Esophagus muscularis mucosa (tissue), 4 donors: ENCODE measurements at regions not wholly inside any gene's neighbourhood (a gene's known extent, or its start where the extent isn't known, plus 50 kb on each side); places are given as distances from the start of the nearest gene placed in this dataset.
"Not testable (repeated sequence)": the region's sequence is repeated elsewhere in the genome, so short reads cannot be mapped to it uniquely, and the experiment has no call there.

Experiments used
- DNase-seq: peaks from one replicate; pipeline ENCODE4 v3.0.0-alpha.2; 2017; ENCODE audit errors: extremely low spot score
- H3K27ac ChIP-seq, 4 donors: fragments of 200-600 bp; sonication (generic); replicated peaks in 1 of 4; 1 replicate in 3 of 4; 2 replicates in 1 of 4; pipeline ENCODE4 v1.5.1; 2016 to 2019; ENCODE audit warnings: mild to moderate bottlenecking in 1 of 4
- H3K27me3 ChIP-seq, 4 donors: fragments of 200-600 bp; sonication (generic); one replicate each; pipeline versions ENCODE4 v1.5.1 to v1.6.0; 2016 to 2019
- H3K36me3 ChIP-seq, 4 donors: fragments of 200-600 bp; sonication (generic); one replicate each; pipeline ENCODE4 v1.5.1; 2016 to 2019
- H3K4me1 ChIP-seq, 4 donors: fragments of 200-600 bp; sonication (generic); one replicate each; pipeline ENCODE4 v1.5.1; 2016 to 2019
- H3K4me3 ChIP-seq, 4 donors: fragments of 200-600 bp; sonication (generic); 1 replicate in 2 of 4; 2 replicates in 2 of 4; pipeline ENCODE4 v1.5.1; 2016 to 2019; ENCODE audit warnings: mild to moderate bottlenecking in 4 of 4, moderate library complexity in 1 of 4
- H3K9me3 ChIP-seq, 4 donors: fragments of 200-600 bp; sonication (generic); 1 replicate in 3 of 4; 2 replicates in 1 of 4; pipeline ENCODE4 v1.5.1; 2016 to 2019
- CTCF ChIP-seq, 3 experiments: fragments of 200-600 bp in 2 of 3; fragments of 450-650 bp in 1 of 3; sonication (generic) in 2 of 3; IDR thresholded peaks; one replicate each; pipeline ENCODE4 v1.5.1; 2017 to 2019; ENCODE audit warnings: antibody characterized with exemption in 3 of 3, mild to moderate bottlenecking in 2 of 3, moderate library complexity in 1 of 3
- EP300 ChIP-seq: sonication (generic); formaldehyde crosslinking; IDR thresholded peaks from one replicate; pipeline ENCODE4 v1.6.1; 2017; ENCODE audit warnings: antibody characterized with exemption
- POLR2A ChIP-seq: fragments of 450-650 bp; IDR thresholded peaks from one replicate; pipeline ENCODE4 v1.6.1; 2017; ENCODE audit warnings: antibody characterized with exemption, moderate library complexity, mild to moderate bottlenecking, low read depth
- POLR2AphosphoS5 ChIP-seq, 2 donors: sonication (generic); formaldehyde crosslinking; IDR thresholded peaks; one replicate each; pipeline ENCODE4 v1.6.1; 2017; ENCODE audit warnings: antibody characterized with exemption in 2 of 2
- whole genome bisulfite sequencing: methylation state at CpG from one replicate; pipeline ENCODE4 v1.1.5; 2018; 5-methylcytosine and 5-hydroxymethylcytosine counted together
- intact Hi-C: fragments of 100-400 bp; cut with DNase I; formaldehyde crosslinking; loops from one replicate; pipeline ENCODE4 v1.15.1; 2023

DNA sequence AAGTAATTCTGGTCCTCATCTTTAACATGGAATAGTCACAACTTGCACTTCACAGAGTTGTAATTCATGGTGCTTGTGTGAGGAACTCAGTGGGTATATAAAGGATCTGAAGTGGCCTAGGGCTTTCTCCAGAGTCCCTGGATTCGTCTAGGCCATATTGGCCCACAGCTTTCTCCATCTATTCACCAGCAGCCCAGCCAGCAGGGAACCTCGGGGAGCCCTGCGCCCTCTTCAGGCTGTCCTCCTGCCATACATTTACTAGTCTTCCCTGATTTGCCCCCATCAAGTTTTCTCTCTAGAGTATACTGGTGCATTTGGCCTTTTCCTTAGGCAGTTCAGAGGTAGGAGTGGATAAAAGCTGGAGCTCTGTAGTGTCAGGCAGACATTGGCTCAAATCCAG is 278.3 kb downstream of the MYCN start:
- 70% methylated on average over 3 of the region's 3 CpGs for WGBS
- TF ChIP-seq EP300 (no peak), CTCF (IDR thresholded peaks at IDR 0.05) (peak in 1 of 3 experiments; percentile 29), POLR2A (no peak), POLR2AphosphoS5 (IDR thresholded peaks at IDR 0.05) (no peak)
- Histone ChIP-seq H3K4me3 (no peak overlapping the region), H3K27me3 (no peaks in the 10 kb centered on the region), H3K27ac (no peak overlapping the region), H3K9me3 (no peaks in the 10 kb centered on the region), H3K4me1 (peaks cover 0 to 6% (median 0%) of the 10 kb centered on the region in 4 donors), H3K36me3 (no peaks in the 10 kb centered on the region)
- no peak for DNase-seq
- intact Hi-C loops = no loop called here

DNA sequence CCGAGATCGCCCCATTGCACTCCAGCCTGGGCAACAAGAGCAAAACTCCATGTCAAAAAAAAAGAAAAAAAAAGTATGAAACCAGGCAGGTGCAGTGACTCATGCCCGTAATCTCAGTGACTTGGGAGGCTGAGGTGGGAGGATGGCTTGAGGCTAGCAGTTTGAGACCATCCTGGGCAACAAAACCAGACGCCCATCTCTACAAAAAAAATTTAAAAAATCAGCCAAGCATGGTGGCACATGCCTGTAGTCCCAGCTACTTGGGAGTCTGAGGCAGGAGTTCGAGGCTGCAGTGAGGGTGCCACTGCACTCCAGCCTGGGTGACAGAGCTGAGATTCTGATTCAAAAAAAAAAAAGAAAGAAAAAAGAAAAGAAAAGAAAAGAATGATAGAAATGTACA is 277.8 kb downstream of the MYCN start:
- no peaks in the 10 kb centered on the region for H3K27me3 ChIP-seq
- H3K4me1 ChIP-seq = peaks cover 0 to 6% (median 0%) of the 10 kb centered on the region in 4 donors
- no peaks in the 10 kb centered on the region for H3K36me3 ChIP-seq
- no peak overlapping the region for H3K4me3 ChIP-seq
- DNase-seq = no peak
- no peaks in the 10 kb centered on the region for H3K9me3 ChIP-seq
- no peak for TF ChIP-seq POLR2A
- no peak for TF ChIP-seq POLR2AphosphoS5 (IDR thresholded peaks at IDR 0.05)
- no peak for TF ChIP-seq CTCF (IDR thresholded peaks at IDR 0.05)
- no peak for TF ChIP-seq EP300
- intact Hi-C loops = no loop called here
- WGBS = 78% methylated on average over 5 of the region's 5 CpGs
- H3K27ac ChIP-seq = no peak overlapping the region

GRCh38 chr2:16217741-16218140 is 277.4 kb downstream of the MYCN start:
- H3K4me3 ChIP-seq, H3K9me3 ChIP-seq, H3K36me3 ChIP-seq, intact Hi-C loops, DNase-seq, H3K4me1 ChIP-seq, H3K27ac ChIP-seq, H3K27me3 ChIP-seq: not testable (repeated sequence)
- 88% methylated on average over 8 of the region's 8 CpGs for WGBS

DNA sequence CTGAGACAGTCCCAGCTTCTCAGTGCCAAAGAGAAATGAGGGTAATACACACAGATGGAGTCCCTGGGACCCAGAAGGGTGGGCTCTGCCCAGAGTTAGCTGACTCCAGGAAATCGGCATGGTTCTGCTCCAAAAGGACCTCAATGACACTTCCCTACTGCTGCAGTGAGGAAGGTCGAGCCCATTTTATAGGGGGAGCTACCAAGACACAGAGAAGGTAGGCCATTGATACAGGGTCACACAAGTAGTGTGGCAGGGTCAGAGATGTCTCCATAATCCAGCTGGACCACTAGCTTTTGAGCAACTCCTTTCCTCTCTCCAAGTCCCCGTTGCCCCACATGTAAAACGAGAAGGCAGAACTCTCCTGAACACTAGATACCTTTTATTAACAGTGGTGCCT is 276.9 kb downstream of the MYCN start:
- DNase-seq = no peak
- H3K27me3 ChIP-seq = no peaks in the 10 kb centered on the region
- no peak overlapping the region for H3K4me3 ChIP-seq
- no peak overlapping the region for H3K27ac ChIP-seq
- TF ChIP-seq POLR2A (no peak), POLR2AphosphoS5 (IDR thresholded peaks at IDR 0.05) (no peak), CTCF (IDR thresholded peaks at IDR 0.05) (no peak), EP300 (no peak)
- peaks cover 0 to 6% (median 0%) of the 10 kb centered on the region in 4 donors for H3K4me1 ChIP-seq
- H3K36me3 ChIP-seq = no peaks in the 10 kb centered on the region
- no peaks in the 10 kb centered on the region for H3K9me3 ChIP-seq
- WGBS = 87% methylated on average over 3 of the region's 4 CpGs
- intact Hi-C loops = no loop called here

GRCh38 chr2:16216558-16216945 is 276.2 kb downstream of the MYCN start:
- Histone ChIP-seq H3K27me3 (no peaks in the 10 kb centered on the region), H3K36me3 (no peaks in the 10 kb centered on the region), H3K4me3 (no peak overlapping the region), H3K4me1 (peaks cover 0 to 6% (median 0%) of the 10 kb centered on the region in 4 donors), H3K27ac (no peak overlapping the region), H3K9me3 (no peaks in the 10 kb centered on the region)
- DNase-seq = no peak
- intact Hi-C loops = no loop called here
- no peak for TF ChIP-seq POLR2A
- no peak for TF ChIP-seq EP300
- no peak for TF ChIP-seq POLR2AphosphoS5 (IDR thresholded peaks at IDR 0.05)
- no peak for TF ChIP-seq CTCF (IDR thresholded peaks at IDR 0.05)
- 66% methylated on average over 11 of the region's 11 CpGs for WGBS
